ENCODE measurements at regions not wholly inside any gene's neighbourhood (a gene's known extent, or its start where the extent isn't known, plus 50 kb on each side); places are given as distances from the start of the nearest gene placed in this dataset.
A peak's percentile ranks its signal among the peaks of the same experiment; 100 is the strongest.

- intact Hi-C loops (cut with DNase I, micrococcal nuclease) = no loop called here
- Histone ChIP-seq H3K4me1 (ENCODE audit: insufficient read depth, low read length) (peaks cover 15% of the 10 kb centered on the region), H3K36me3 (ENCODE audit: insufficient read depth, low read length) (no peaks in the 10 kb centered on the region), H3K4me3 (ENCODE audit: low read length) (no peak overlapping the region), H3K9me3 (ENCODE audit: control insufficient read depth in 1 of 2, insufficient read depth in 1 of 2, low read length in 2 of 2) (no peaks in the 10 kb centered on the region), H3K27me3 (ENCODE audit: control insufficient read depth in 1 of 2, insufficient read depth in 2 of 2, low read length in 2 of 2) (no peaks in the 10 kb centered on the region), H3K27ac (ENCODE audit: low read depth in 1 of 2, low read length in 2 of 2) (no peak overlapping the region)
- no peaks in the 10 kb centered on the region for H3K36me3 Mint-ChIP-seq (ENCODE audit: low read depth)
- peak in 1 of 14 experiments; percentile 6 for DNase-seq
- H3K27ac Mint-ChIP-seq = no peak overlapping the region
- CTCF ChIA-PET = interaction anchor here (0.7 kb wide), 1 partner anchor 76 kb away, joined by 3 read pairs; no protein-coding TSS in a partner anchor
- ATAC-seq (ENCODE audit: poor library complexity) = no peak
- no peaks in the 10 kb centered on the region for H3K9me3 Mint-ChIP-seq
- TF ChIP-seq CTCF (IDR thresholded peaks at IDR 0.05) = no peak
- POLR2A ChIA-PET = no interaction called here
- H3K4me1 Mint-ChIP-seq (ENCODE audit: low read depth) = no peaks in the 10 kb centered on the region
- H3K4me3 Mint-ChIP-seq = no peak overlapping the region
- H3K27me3 Mint-ChIP-seq = no peaks in the 10 kb centered on the region
These were observed 56.6 kb upstream of the HK2 start for GRCh38 chr2:74777161-74777900.

- H3K27ac Mint-ChIP-seq = no peak overlapping the region
- Histone ChIP-seq H3K4me3 (ENCODE audit: low read length) (no peak overlapping the region), H3K27ac (ENCODE audit: low read depth in 1 of 2, low read length in 2 of 2) (no peak overlapping the region), H3K4me1 (ENCODE audit: insufficient read depth, low read length) (peaks cover 15% of the 10 kb centered on the region), H3K9me3 (ENCODE audit: control insufficient read depth in 1 of 2, insufficient read depth in 1 of 2, low read length in 2 of 2) (no peaks in the 10 kb centered on the region), H3K36me3 (ENCODE audit: insufficient read depth, low read length) (no peaks in the 10 kb centered on the region), H3K27me3 (ENCODE audit: control insufficient read depth in 1 of 2, insufficient read depth in 2 of 2, low read length in 2 of 2) (no peaks in the 10 kb centered on the region)
- no peak overlapping the region for H3K4me3 Mint-ChIP-seq
- no peaks in the 10 kb centered on the region for H3K9me3 Mint-ChIP-seq
- no peak for DNase-seq
- no peak for ATAC-seq (ENCODE audit: poor library complexity)
- CTCF ChIA-PET = no interaction called here
- intact Hi-C loops (cut with DNase I, micrococcal nuclease) = no loop called here
- no peaks in the 10 kb centered on the region for H3K4me1 Mint-ChIP-seq (ENCODE audit: low read depth)
- POLR2A ChIA-PET = no interaction called here
- H3K27me3 Mint-ChIP-seq = no peaks in the 10 kb centered on the region
- no peaks in the 10 kb centered on the region for H3K36me3 Mint-ChIP-seq (ENCODE audit: low read depth)
- TF ChIP-seq CTCF (IDR thresholded peaks at IDR 0.05) = no peak
These were observed 55.3 kb upstream of the HK2 start for GRCh38 chr2:74778381-74779264.

- H3K4me1 ChIP-seq (ENCODE audit: insufficient read depth, low read length) = peaks cover 15% of the 10 kb centered on the region
- ATAC-seq (ENCODE audit: poor library complexity) (no peak), DNase-seq (no peak)
- H3K9me3 ChIP-seq (ENCODE audit: control insufficient read depth in 1 of 2, insufficient read depth in 1 of 2, low read length in 2 of 2) = no peaks in the 10 kb centered on the region
- no peaks in the 10 kb centered on the region for H3K4me1 Mint-ChIP-seq (ENCODE audit: low read depth)
- no peak for TF ChIP-seq CTCF (IDR thresholded peaks at IDR 0.05)
- H3K36me3 ChIP-seq (ENCODE audit: insufficient read depth, low read length) = no peaks in the 10 kb centered on the region
- H3K27me3 ChIP-seq (ENCODE audit: control insufficient read depth in 1 of 2, insufficient read depth in 2 of 2, low read length in 2 of 2) = no peaks in the 10 kb centered on the region
- no peak overlapping the region for H3K4me3 Mint-ChIP-seq
- no peaks in the 10 kb centered on the region for H3K36me3 Mint-ChIP-seq (ENCODE audit: low read depth)
- H3K4me3 ChIP-seq (ENCODE audit: low read length) = no peak overlapping the region
- H3K27me3 Mint-ChIP-seq = no peaks in the 10 kb centered on the region
- H3K27ac Mint-ChIP-seq = no peak overlapping the region
- ChIA-PET CTCF (no interaction called here), POLR2A (no interaction called here)
- intact Hi-C loops (cut with DNase I, micrococcal nuclease) = no loop called here
- no peaks in the 10 kb centered on the region for H3K9me3 Mint-ChIP-seq
- H3K27ac ChIP-seq (ENCODE audit: low read depth in 1 of 2, low read length in 2 of 2) = no peak overlapping the region
These were observed 54.7 kb upstream of the HK2 start for GRCh38 chr2:74779265-74779558.
